ENCODE measurements at regions not wholly inside any gene's neighbourhood (a gene's known extent, or its start where the extent isn't known, plus 50 kb on each side); places are given as distances from the start of the nearest gene placed in this dataset.

GRCh38 chrX:26352891-26353430 is 137.0 kb downstream of the MAGEB5 start:
- DNase-seq (ENCODE audit: low spot score), result no peak
- no peak overlapping the region for H2AFZ ChIP-seq
- H3K27ac ChIP-seq, result no peak overlapping the region
- H3K4me1 ChIP-seq (ENCODE audit: insufficient read depth), result no peaks in the 10 kb centered on the region
- no peak overlapping the region for H3K4me3 ChIP-seq
- no peaks in the 10 kb centered on the region for H3K9me3 ChIP-seq (ENCODE audit: low read depth)
- no peaks in the 10 kb centered on the region for H4K20me1 ChIP-seq (ENCODE audit: insufficient read depth, poor library complexity, severe bottlenecking)
- 71% methylated on average over 3 of the region's 3 CpGs for WGBS (ENCODE audit: low lambda C conversion rate, missing lambda C conversion rate)
- TF ChIP-seq EZH2 (IDR thresholded peaks at IDR 0.05; ENCODE audit: borderline replicate concordance) (no peak), CTCF (IDR thresholded peaks at IDR 0.05; ENCODE audit: poor library complexity) (no peak), EZH2phosphoT487 (IDR thresholded peaks at IDR 0.05; ENCODE audit: low read depth, severe bottlenecking, unreplicated experiment) (no peak)
- H3K36me3 ChIP-seq (replicated peaks; ENCODE audit: insufficient read depth, low read depth), result no peaks in the 10 kb centered on the region
- H3K4me2 ChIP-seq, result no peak overlapping the region
- H3K9me2 ChIP-seq (replicated peaks; ENCODE audit: insufficient read depth), result no peaks in the 10 kb centered on the region
- no peaks in the 10 kb centered on the region for H3K79me2 ChIP-seq
- H3K27me3 ChIP-seq, result no peaks in the 10 kb centered on the region

GRCh38 chrX:26347171-26347570 is 131.2 kb downstream of the MAGEB5 start:
- H3K9me3 ChIP-seq (ENCODE audit: low read depth), result no peaks in the 10 kb centered on the region
- H2AFZ ChIP-seq, result no peak overlapping the region
- H3K4me3 ChIP-seq, result no peak overlapping the region
- H3K4me2 ChIP-seq, result no peak overlapping the region
- no peak for TF ChIP-seq EZH2 (IDR thresholded peaks at IDR 0.05; ENCODE audit: borderline replicate concordance)
- TF ChIP-seq CTCF (IDR thresholded peaks at IDR 0.05; ENCODE audit: poor library complexity), result no peak
- no peaks in the 10 kb centered on the region for H3K27me3 ChIP-seq
- H4K20me1 ChIP-seq (ENCODE audit: insufficient read depth, poor library complexity, severe bottlenecking), result no peaks in the 10 kb centered on the region
- no peak for DNase-seq (ENCODE audit: low spot score)
- WGBS (ENCODE audit: low lambda C conversion rate, missing lambda C conversion rate), result 92% methylated on average over 4 of the region's 4 CpGs
- no peak overlapping the region for H3K27ac ChIP-seq
- H3K79me2 ChIP-seq, result no peaks in the 10 kb centered on the region
- H3K4me1 ChIP-seq (ENCODE audit: insufficient read depth), result no peaks in the 10 kb centered on the region
- H3K9me2 ChIP-seq (replicated peaks; ENCODE audit: insufficient read depth), result no peaks in the 10 kb centered on the region
- H3K36me3 ChIP-seq (replicated peaks; ENCODE audit: insufficient read depth, low read depth), result no peaks in the 10 kb centered on the region

- H2AFZ ChIP-seq, result no peak overlapping the region
- no peaks in the 10 kb centered on the region for H4K20me1 ChIP-seq (ENCODE audit: insufficient read depth, poor library complexity, severe bottlenecking)
- H3K4me2 ChIP-seq, result no peak overlapping the region
- DNase-seq (ENCODE audit: low spot score), result no peak
- H3K4me3 ChIP-seq, result no peak overlapping the region
- H3K27me3 ChIP-seq, result no peaks in the 10 kb centered on the region
- no peaks in the 10 kb centered on the region for H3K9me2 ChIP-seq (replicated peaks; ENCODE audit: insufficient read depth)
- WGBS (ENCODE audit: low lambda C conversion rate, missing lambda C conversion rate), result 83% methylated on average over 8 of the region's 8 CpGs
- TF ChIP-seq CTCF (IDR thresholded peaks at IDR 0.05; ENCODE audit: poor library complexity), result no peak
- no peaks in the 10 kb centered on the region for H3K4me1 ChIP-seq (ENCODE audit: insufficient read depth)
- no peak overlapping the region for H3K27ac ChIP-seq
- H3K9me3 ChIP-seq (ENCODE audit: low read depth), result no peaks in the 10 kb centered on the region
- no peaks in the 10 kb centered on the region for H3K79me2 ChIP-seq
- H3K36me3 ChIP-seq (replicated peaks; ENCODE audit: insufficient read depth, low read depth), result no peaks in the 10 kb centered on the region
Measured at GRCh38 chrX:26334232-26334631, 118.3 kb downstream of the MAGEB5 start.
